Upper lobe of left lung (tissue), 6 donors: ENCODE measurements at regions not wholly inside any gene's neighbourhood (a gene's known extent, or its start where the extent isn't known, plus 50 kb on each side); places are given as distances from the start of the nearest gene placed in this dataset.
"Not testable (repeated sequence)": the region's sequence is repeated elsewhere in the genome, so short reads cannot be mapped to it uniquely, and the experiment has no call there.

Experiments used
- ATAC-seq, 2 donors: fragments of 200-7000 bp; cut with Tn5 transposase; one replicate each; pipeline ENCODE4 v1.9.1; 2022; ENCODE audit warnings: mild to moderate bottlenecking in 2 of 2, moderate library complexity in 2 of 2; ENCODE audit not compliant: low FRiP score in 2 of 2
- DNase-seq, 2 donors: peaks; one replicate each; pipeline ENCODE4 v3.0.0-alpha.2; 2019 to 2020
- H3K27ac ChIP-seq, 4 donors: fragments of 200-600 bp; sonication (generic); one replicate each; pipeline ENCODE4 v1.5.1; 2016 to 2019
- H3K27me3 ChIP-seq, 4 donors: fragments of 200-600 bp; sonication (generic); one replicate each; pipeline ENCODE4 v1.5.1; 2017 to 2019
- H3K36me3 ChIP-seq, 4 donors: fragments of 200-600 bp; sonication (generic); one replicate each; pipeline ENCODE4 v1.5.1; 2016 to 2019
- H3K4me1 ChIP-seq, 4 donors: fragments of 200-600 bp; sonication (generic); one replicate each; pipeline ENCODE4 v1.5.1; 2018 to 2019
- H3K4me3 ChIP-seq, 4 donors: fragments of 200-600 bp; sonication (generic); one replicate each; pipeline ENCODE4 v1.5.1; 2017 to 2019; ENCODE audit warnings: mild to moderate bottlenecking in 2 of 4, moderate library complexity in 1 of 4
- H3K9me3 ChIP-seq, 4 donors: fragments of 200-600 bp; sonication (generic); one replicate each; pipeline ENCODE4 v1.5.1; 2018 to 2019
- EP300 ChIP-seq, 4 donors: sonication (generic); formaldehyde crosslinking; IDR thresholded peaks; one replicate each; pipeline ENCODE4 v1.5.1; 2017; ENCODE audit warnings: antibody characterized with exemption in 4 of 4, control low read depth in 2 of 4
- POLR2A ChIP-seq, 4 donors: fragments of 450-650 bp; IDR thresholded peaks; one replicate each; pipeline ENCODE4 v1.5.1; 2016 to 2017; ENCODE audit warnings: antibody characterized with exemption in 4 of 4, mild to moderate bottlenecking in 2 of 4
- POLR2AphosphoS5 ChIP-seq, 2 donors: sonication (generic); formaldehyde crosslinking; IDR thresholded peaks; one replicate each; pipeline ENCODE4 v1.5.1; 2017; ENCODE audit warnings: antibody characterized with exemption in 2 of 2
- WGBS, 2 donors: methylation state at CpG; one replicate each; pipeline ENCODE4 v1.1.5; 2017 to 2018; 5-methylcytosine and 5-hydroxymethylcytosine counted together
- TF ChIP-seq, protein P1 (sequence below), 6 experiments: fragments of 450-650 bp in 4 of 6; fragments of 200-600 bp in 2 of 6; sonication (generic) in 2 of 6; IDR thresholded peaks; one replicate each; pipeline ENCODE4 v1.5.1; 2016 to 2019; ENCODE audit warnings: antibody characterized with exemption in 6 of 6
- donor health status: DM: no; HTN: no; CAD: no; lungs with moderate emphysema.
- donor health status: DM: no; HTN: yes; CAD: no; lungs with severe emphysema.

DNA sequence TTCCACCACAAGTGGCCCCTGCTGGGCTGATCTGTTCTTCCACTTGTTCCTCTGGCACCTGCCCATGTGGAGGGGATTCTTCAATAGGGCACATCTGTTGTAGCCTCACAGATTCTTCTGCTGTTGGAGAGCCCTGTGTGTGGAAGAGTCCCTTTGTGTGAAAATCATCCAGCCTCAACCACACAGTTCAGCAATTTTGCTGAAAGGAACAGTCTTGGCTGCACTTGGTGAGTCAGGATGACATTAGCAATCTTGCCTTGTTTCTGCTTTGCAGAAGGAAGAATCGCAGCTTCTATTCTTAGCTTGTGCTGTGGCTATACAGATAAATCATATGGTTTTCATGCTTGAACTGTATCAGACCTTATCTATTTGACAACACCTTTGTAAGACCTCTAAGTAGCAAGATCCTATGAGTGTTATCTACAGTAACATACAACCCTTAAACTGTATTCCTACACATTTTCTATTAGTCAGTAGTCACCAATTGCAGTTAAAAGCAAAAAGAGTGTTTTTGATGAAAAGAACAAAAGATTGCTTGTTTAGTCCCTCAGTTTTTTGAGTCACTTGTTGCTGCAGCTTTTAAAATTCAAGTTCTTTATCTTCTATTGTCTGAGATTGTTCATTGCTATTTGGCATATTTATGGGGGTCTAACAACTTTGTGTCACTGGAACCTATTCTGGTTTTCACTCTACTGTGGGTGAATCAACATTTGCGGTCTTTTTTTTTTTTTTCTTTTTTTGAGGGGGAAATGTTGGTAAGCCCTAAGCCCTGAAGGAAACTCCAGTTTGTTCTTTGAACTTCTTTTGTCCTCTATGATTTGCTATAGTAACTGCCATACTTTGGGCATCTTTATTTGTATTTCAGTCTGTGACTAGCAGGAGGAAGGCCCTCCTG is 231.6 kb downstream of the TFAP2B start:
- Histone ChIP-seq H3K9me3 (no peaks in the 10 kb centered on the region), H3K27me3 (no peaks in the 10 kb centered on the region), H3K27ac (no peak overlapping the region), H3K36me3 (no peaks in the 10 kb centered on the region), H3K4me1 (no peaks in the 10 kb centered on the region), H3K4me3 (no peak overlapping the region)
- WGBS, 2 donors = 42 to 63% methylated on average over 1 to 2 of the region's 2 CpGs
- DNase-seq (no peak), ATAC-seq (no peak)
- no peak for TF ChIP-seq EP300 (IDR thresholded peaks at IDR 0.05)
- no peak for TF ChIP-seq POLR2AphosphoS5 (IDR thresholded peaks at IDR 0.05)

DNA sequence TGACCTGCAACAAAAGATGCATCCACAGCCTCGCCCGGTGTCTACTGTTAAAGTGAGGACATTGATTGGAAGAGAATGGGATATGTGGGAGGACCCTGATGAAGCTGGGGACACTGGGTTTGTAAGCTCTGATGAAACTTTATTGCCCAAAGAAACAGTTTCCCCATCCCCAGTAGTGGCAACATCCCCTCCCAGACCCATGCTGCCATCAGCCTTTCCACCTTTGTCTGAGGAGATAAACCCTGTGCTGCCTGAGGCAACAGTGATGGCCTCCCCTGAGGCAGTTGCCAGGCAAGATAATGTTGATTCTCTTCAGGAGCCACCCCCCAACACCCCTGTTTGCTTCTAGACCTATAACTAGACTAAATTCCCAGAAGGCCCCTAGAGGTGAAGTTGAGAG is 234.0 kb downstream of the TFAP2B start:
- H3K9me3 ChIP-seq, H3K4me3 ChIP-seq, H3K36me3 ChIP-seq, DNase-seq, H3K27me3 ChIP-seq, ATAC-seq, H3K27ac ChIP-seq, H3K4me1 ChIP-seq: not testable (repeated sequence)
- 67 to 86% methylated on average over 2 of the region's 2 CpGs for WGBS, 2 donors

DNA sequence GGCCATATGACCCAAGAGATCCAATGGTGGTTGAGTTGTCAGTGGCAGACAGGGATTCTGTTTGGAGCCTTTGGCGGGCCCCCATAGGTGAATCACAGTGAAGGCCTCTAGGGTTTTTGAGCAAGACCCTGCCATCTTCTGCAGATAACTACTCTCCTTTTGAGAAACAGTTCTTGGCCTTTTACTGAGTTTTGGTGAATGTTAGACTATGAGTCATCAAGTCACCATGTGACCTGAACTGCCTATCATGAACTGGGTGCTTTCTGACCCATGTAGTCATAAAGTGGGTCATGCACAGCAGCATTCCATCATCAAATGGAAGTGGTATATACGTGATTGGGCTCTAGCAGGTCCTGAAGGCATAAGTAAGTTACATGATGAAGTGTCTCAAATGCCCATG is 236.6 kb downstream of the TFAP2B start:
- H3K9me3 ChIP-seq, H3K4me1 ChIP-seq, ATAC-seq, H3K27ac ChIP-seq, H3K36me3 ChIP-seq, DNase-seq, H3K27me3 ChIP-seq, H3K4me3 ChIP-seq: not testable (repeated sequence)
- 50 to 80% methylated on average over 1 to 2 of the region's 2 CpGs for whole genome bisulfite sequencing, 2 donors

DNA sequence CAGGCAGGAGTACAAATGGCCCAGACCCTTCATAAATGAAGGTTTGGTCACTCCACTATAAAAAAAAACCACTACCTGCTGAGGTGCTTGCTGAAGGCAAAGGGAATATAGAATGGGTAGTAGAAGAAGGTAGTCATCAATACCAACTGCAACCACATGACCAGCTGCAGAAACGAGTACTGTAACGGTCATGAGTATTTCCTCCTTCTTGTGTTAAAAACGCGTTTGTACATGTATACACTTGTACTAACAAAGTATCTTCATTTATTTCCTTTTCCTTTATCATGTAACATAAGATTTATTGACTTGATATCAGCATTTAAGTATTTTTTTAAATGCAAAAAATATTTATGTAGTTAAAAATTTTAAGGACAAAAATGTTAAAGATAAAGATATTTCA is 238.6 kb downstream of the TFAP2B start:
- no peaks in the 10 kb centered on the region for H3K36me3 ChIP-seq
- no peak overlapping the region for H3K4me3 ChIP-seq
- TF ChIP-seq POLR2AphosphoS5 (IDR thresholded peaks at IDR 0.05) (no peak), EP300 (IDR thresholded peaks at IDR 0.05) (no peak), POLR2A (IDR thresholded peaks at IDR 0.05) (no peak)
- TF ChIP-seq, protein P1, sequence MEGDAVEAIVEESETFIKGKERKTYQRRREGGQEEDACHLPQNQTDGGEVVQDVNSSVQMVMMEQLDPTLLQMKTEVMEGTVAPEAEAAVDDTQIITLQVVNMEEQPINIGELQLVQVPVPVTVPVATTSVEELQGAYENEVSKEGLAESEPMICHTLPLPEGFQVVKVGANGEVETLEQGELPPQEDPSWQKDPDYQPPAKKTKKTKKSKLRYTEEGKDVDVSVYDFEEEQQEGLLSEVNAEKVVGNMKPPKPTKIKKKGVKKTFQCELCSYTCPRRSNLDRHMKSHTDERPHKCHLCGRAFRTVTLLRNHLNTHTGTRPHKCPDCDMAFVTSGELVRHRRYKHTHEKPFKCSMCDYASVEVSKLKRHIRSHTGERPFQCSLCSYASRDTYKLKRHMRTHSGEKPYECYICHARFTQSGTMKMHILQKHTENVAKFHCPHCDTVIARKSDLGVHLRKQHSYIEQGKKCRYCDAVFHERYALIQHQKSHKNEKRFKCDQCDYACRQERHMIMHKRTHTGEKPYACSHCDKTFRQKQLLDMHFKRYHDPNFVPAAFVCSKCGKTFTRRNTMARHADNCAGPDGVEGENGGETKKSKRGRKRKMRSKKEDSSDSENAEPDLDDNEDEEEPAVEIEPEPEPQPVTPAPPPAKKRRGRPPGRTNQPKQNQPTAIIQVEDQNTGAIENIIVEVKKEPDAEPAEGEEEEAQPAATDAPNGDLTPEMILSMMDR (IDR thresholded peaks at IDR 0.05) = no peak
- no peak overlapping the region for H3K27ac ChIP-seq
- 85 to 88% methylated on average over 4 of the region's 4 CpGs for WGBS, 2 donors
- ATAC-seq (no peak), DNase-seq (no peak)
- no peaks in the 10 kb centered on the region for H3K9me3 ChIP-seq
- no peaks in the 10 kb centered on the region for H3K4me1 ChIP-seq
- no peaks in the 10 kb centered on the region for H3K27me3 ChIP-seq

DNA sequence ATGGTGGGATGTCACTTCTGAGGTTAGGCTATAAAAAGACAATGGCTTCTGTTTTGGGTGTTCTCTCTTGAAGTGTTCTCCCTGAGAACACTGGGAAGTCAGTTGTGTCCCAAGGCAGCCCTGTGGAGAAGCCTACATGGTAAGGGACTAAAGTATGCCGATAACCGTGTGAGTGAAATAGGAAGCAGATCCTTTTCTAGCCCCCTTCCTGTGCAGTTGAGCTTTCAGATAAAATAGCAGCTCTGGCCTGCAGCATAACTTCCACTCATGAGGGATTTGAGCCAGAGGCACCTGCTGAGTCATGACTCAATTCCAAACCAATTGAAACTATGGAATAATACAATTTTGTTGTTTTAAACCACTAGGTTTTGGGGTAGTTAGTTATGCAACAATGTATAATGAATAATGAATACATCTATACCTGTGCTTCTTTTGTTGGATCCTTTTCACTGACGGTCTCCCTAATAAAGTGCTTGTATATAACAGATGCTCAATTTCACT is 241.6 kb downstream of the TFAP2B start:
- Histone ChIP-seq H3K27me3 (no peaks in the 10 kb centered on the region), H3K9me3 (no peaks in the 10 kb centered on the region), H3K36me3 (no peaks in the 10 kb centered on the region), H3K27ac (no peak overlapping the region), H3K4me3 (no peak overlapping the region), H3K4me1 (no peaks in the 10 kb centered on the region)
- TF ChIP-seq, protein P1 (IDR thresholded peaks at IDR 0.05) = no peak
- TF ChIP-seq POLR2AphosphoS5 (IDR thresholded peaks at IDR 0.05) (no peak), POLR2A (IDR thresholded peaks at IDR 0.05) (no peak), EP300 (IDR thresholded peaks at IDR 0.05) (no peak)
- DNase-seq (no peak), ATAC-seq (no peak)
- WGBS, 2 donors = 81 to 85% methylated on average over 3 of the region's 3 CpGs

DNA sequence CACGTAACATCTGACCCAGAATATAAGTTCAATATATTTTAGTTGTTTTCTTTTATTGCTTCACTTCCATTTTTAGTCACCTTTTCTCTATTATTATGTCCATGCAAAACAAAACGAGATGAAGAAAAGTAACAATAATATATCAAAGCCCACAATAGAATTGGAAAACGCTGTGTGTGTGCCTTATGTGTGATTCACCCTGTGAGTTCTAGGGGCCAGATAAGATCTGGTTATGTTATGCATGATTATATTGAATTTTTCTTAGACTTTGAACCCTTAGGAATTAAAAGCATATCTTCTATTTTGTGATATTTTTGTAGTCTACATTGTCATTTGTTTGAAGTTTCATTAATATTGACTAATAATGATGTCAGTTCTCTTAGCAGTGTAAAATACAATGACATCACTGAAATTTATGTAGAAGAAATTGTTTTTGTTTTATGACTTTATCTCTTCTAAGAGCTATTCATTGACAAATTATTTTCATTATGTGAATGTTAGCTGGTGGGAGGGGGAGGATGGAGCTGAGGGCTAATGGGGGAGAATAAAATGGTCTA is 243.6 kb downstream of the TFAP2B start:
- TF ChIP-seq, protein P1 (IDR thresholded peaks at IDR 0.05) = no peak
- TF ChIP-seq POLR2AphosphoS5 (IDR thresholded peaks at IDR 0.05) (no peak), POLR2A (IDR thresholded peaks at IDR 0.05) (no peak), EP300 (IDR thresholded peaks at IDR 0.05) (no peak)
- Histone ChIP-seq H3K27me3 (no peaks in the 10 kb centered on the region), H3K27ac (no peak overlapping the region), H3K9me3 (no peaks in the 10 kb centered on the region), H3K4me3 (no peak overlapping the region), H3K4me1 (no peaks in the 10 kb centered on the region), H3K36me3 (no peaks in the 10 kb centered on the region)
- ATAC-seq = no peak
- WGBS, 2 donors = 66 to 69% methylated on average over 3 of the region's 3 CpGs
- DNase-seq = no peak
